PC-9 (cell line): ENCODE measurements at regions not wholly inside any gene's neighbourhood (a gene's known extent, or its start where the extent isn't known, plus 50 kb on each side); places are given as distances from the start of the nearest gene placed in this dataset.

Experiments used
- EZH2 ChIP-seq: fragments of 200-600 bp; sonication (generic); IDR thresholded peaks from 2 replicates; pipeline ENCODE4 v1.8.0; 2017; ENCODE audit warnings: antibody characterized with exemption, low read depth
- TF ChIP-seq, protein P1 (sequence below): fragments of 200-600 bp; sonication (generic); conservative IDR thresholded peaks from 2 replicates; pipeline ENCODE4 v1.6.1; 2017; ENCODE audit warnings: mixed run types, antibody characterized with exemption, mild to moderate bottlenecking, moderate library complexity

DNA sequence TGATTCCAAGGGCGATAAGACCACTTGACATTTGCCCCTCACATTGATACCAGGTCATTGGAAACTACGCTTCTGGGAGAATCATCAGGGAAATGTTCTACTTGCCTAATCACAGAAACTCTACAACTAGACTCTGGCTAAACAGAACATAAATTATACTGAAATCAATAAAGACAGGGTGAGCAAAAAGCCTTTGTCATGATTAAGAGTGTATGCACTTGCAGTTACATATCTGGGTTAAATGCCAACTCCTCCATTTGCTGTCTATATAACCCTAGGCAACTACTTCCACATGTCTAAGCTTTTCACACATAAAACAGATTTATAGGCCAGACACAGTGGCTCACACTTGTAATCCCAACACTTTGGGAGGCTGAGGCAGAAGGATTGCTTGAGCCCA is 125.7 kb downstream of the PHLDA1 start:
- TF ChIP-seq, protein P1, sequence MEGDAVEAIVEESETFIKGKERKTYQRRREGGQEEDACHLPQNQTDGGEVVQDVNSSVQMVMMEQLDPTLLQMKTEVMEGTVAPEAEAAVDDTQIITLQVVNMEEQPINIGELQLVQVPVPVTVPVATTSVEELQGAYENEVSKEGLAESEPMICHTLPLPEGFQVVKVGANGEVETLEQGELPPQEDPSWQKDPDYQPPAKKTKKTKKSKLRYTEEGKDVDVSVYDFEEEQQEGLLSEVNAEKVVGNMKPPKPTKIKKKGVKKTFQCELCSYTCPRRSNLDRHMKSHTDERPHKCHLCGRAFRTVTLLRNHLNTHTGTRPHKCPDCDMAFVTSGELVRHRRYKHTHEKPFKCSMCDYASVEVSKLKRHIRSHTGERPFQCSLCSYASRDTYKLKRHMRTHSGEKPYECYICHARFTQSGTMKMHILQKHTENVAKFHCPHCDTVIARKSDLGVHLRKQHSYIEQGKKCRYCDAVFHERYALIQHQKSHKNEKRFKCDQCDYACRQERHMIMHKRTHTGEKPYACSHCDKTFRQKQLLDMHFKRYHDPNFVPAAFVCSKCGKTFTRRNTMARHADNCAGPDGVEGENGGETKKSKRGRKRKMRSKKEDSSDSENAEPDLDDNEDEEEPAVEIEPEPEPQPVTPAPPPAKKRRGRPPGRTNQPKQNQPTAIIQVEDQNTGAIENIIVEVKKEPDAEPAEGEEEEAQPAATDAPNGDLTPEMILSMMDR: no peak
- no peak for TF ChIP-seq EZH2
